Uterus (tissue), 3 donors: ENCODE measurements at regions not wholly inside any gene's neighbourhood (a gene's known extent, or its start where the extent isn't known, plus 50 kb on each side); places are given as distances from the start of the nearest gene placed in this dataset.

Experiments used
- DNase-seq, 2 donors: peaks; one replicate each; pipeline ENCODE4 v3.0.0-alpha.2; 2019 to 2020
- H3K27ac ChIP-seq, 2 donors: fragments of 200-600 bp; sonication (generic); 1 replicate in 1 of 2; 2 replicates in 1 of 2; pipeline ENCODE4 v1.5.1; 2016 to 2018
- H3K27me3 ChIP-seq, 2 donors: fragments of 200-600 bp; sonication (generic); one replicate each; pipeline ENCODE4 v1.5.1; 2018 to 2019; ENCODE audit warnings: control low read depth in 1 of 2
- H3K36me3 ChIP-seq, 2 donors: fragments of 200-600 bp; sonication (generic); one replicate each; pipeline ENCODE4 v1.5.1; 2019; ENCODE audit warnings: control low read depth in 1 of 2
- H3K4me1 ChIP-seq, 2 donors: fragments of 200-600 bp; sonication (generic); one replicate each; pipeline ENCODE4 v1.5.1; 2018 to 2019; ENCODE audit warnings: control low read depth in 1 of 2
- H3K4me3 ChIP-seq, 2 donors: fragments of 200-600 bp; sonication (generic); 1 replicate in 1 of 2; 2 replicates in 1 of 2; pipeline ENCODE4 v1.5.1; 2018 to 2019; ENCODE audit warnings: mild to moderate bottlenecking in 1 of 2
- H3K9me3 ChIP-seq, 2 donors: fragments of 200-600 bp; sonication (generic); one replicate each; pipeline ENCODE4 v1.5.1; 2019; ENCODE audit warnings: control low read depth in 1 of 2
- POLR2A ChIP-seq, 2 donors: fragments of 450-650 bp; IDR thresholded peaks; one replicate each; pipeline ENCODE4 v1.6.1; 2016; ENCODE audit warnings: antibody characterized with exemption in 2 of 2, mild to moderate bottlenecking in 1 of 2, moderate library complexity in 1 of 2
- intact Hi-C: fragments of 100-400 bp; cut with DNase I; formaldehyde crosslinking; loops from one replicate; pipeline ENCODE4 v1.15.1; 2023; ENCODE audit warnings: low total_unique reads
- TF ChIP-seq, protein P1 (sequence below), 4 experiments: fragments of 200-600 bp in 2 of 4; fragments of 450-650 bp in 2 of 4; sonication (generic) in 2 of 4; IDR thresholded peaks; one replicate each; pipeline ENCODE4 v1.5.1; 2016 to 2019; ENCODE audit warnings: antibody characterized with exemption in 4 of 4, mild to moderate bottlenecking in 2 of 4, moderate library complexity in 1 of 4
- donor health status: DM: yes; HTN: yes; CAD: no.

DNA sequence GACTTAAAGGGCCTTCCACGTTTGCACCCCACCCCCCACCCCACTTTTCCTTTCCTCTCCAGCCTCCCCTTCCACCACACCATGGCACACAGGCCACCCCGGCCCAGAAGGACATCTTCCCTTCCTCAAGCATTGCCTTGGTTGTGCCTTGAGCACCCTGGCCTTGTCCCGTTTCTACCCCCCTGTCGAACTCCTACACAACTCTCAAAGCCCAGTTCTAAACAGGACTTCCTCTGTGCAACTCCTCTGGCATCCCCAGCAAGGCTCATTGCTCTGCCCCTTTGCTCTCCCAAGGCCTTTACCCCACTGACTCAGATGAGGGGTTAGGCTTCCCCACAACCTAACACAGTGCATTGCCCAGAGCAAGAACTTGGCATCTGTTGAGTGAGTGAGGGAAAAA is 136.1 kb downstream of the HERPUD2 start:
- intact Hi-C loops, result no loop called here
- Histone ChIP-seq H3K27ac (no peak overlapping the region), H3K4me3 (no peak overlapping the region), H3K36me3 (no peaks in the 10 kb centered on the region), H3K27me3 (no peaks in the 10 kb centered on the region), H3K4me1 (no peaks in the 10 kb centered on the region), H3K9me3 (no peaks in the 10 kb centered on the region)
- no peak for DNase-seq
- TF ChIP-seq POLR2A (IDR thresholded peaks at IDR 0.05), result no peak
- TF ChIP-seq, protein P1, sequence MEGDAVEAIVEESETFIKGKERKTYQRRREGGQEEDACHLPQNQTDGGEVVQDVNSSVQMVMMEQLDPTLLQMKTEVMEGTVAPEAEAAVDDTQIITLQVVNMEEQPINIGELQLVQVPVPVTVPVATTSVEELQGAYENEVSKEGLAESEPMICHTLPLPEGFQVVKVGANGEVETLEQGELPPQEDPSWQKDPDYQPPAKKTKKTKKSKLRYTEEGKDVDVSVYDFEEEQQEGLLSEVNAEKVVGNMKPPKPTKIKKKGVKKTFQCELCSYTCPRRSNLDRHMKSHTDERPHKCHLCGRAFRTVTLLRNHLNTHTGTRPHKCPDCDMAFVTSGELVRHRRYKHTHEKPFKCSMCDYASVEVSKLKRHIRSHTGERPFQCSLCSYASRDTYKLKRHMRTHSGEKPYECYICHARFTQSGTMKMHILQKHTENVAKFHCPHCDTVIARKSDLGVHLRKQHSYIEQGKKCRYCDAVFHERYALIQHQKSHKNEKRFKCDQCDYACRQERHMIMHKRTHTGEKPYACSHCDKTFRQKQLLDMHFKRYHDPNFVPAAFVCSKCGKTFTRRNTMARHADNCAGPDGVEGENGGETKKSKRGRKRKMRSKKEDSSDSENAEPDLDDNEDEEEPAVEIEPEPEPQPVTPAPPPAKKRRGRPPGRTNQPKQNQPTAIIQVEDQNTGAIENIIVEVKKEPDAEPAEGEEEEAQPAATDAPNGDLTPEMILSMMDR (IDR thresholded peaks at IDR 0.05), result no peak

DNA sequence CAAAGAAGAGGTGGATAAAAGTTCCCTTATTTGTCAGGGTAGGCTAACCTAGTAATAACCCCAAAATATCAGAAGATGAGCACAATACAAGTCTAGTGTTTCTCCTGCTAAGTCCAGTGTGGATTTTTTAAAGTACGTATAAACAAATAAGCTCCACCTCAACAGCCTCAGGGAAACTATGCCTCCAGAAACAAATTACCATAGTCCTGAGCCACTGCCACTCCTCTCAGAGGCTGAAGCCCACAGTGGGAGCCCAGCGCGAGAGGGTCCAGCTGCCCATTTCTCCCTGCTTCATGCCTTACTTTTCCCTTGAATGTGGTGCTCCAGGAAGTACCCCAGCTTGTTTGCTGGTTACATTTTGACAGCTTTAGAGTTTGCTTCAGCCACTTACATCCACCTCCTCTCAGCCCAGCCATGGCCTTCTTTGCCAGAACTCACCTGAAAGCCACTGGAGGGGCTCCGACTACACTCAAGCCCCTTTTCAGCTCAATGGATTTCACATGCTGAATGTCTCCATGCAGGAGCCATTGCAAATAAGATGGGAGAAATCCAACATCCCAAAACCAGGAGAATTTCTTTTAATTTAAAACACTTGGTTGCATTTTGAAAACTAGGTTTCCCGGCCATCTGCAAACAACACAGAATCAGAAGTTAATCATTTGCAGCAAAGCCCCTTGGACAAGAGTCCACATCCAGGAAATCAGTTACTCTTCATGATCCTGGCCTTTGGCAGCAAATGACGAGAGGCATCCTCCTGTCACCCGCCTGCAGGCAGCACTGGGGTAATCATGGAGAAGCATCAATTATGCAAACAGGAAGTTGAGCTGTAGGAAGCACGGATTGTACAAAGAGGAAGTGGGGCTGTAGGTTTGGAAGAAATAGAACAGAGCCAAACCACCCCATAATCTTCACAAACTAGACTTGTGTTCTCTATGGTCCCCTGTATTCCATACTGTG is 138.1 kb downstream of the HERPUD2 start:
- DNase-seq, result no peak
- no peak for TF ChIP-seq POLR2A (IDR thresholded peaks at IDR 0.05)
- TF ChIP-seq, protein P1 (IDR thresholded peaks at IDR 0.05), result no peak
- no peaks in the 10 kb centered on the region for H3K27me3 ChIP-seq
- intact Hi-C loops, result no loop called here
- H3K4me3 ChIP-seq, result no peak overlapping the region
- no peaks in the 10 kb centered on the region for H3K9me3 ChIP-seq
- H3K36me3 ChIP-seq, result no peaks in the 10 kb centered on the region
- H3K4me1 ChIP-seq, result no peaks in the 10 kb centered on the region
- no peak overlapping the region for H3K27ac ChIP-seq

DNA sequence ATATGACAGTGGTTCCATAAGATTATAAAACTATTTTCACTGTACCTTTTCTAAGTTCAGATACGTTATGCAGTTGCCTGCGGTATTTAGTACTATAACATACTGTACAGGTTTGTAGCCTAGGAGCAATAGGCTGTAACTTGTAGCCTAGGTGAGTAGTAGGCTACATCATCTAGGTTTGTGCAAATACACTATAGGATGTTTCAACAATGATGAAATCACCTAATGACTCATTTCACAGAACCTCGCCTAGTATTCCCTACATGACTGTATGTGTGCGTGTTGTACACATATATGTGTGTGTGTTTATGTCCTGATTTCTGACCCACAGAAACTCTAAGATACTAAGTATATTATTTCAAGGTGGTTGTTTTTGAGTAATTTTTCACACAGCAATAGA is 139.0 kb downstream of the HERPUD2 start:
- no peaks in the 10 kb centered on the region for H3K4me1 ChIP-seq
- no peak for TF ChIP-seq POLR2A (IDR thresholded peaks at IDR 0.05)
- TF ChIP-seq, protein P1 (IDR thresholded peaks at IDR 0.05), result no peak
- H3K27ac ChIP-seq, result no peak overlapping the region
- H3K4me3 ChIP-seq, result no peak overlapping the region
- H3K27me3 ChIP-seq, result no peaks in the 10 kb centered on the region
- no peaks in the 10 kb centered on the region for H3K9me3 ChIP-seq
- H3K36me3 ChIP-seq, result no peaks in the 10 kb centered on the region
- DNase-seq, result no peak
- intact Hi-C loops, result no loop called here

DNA sequence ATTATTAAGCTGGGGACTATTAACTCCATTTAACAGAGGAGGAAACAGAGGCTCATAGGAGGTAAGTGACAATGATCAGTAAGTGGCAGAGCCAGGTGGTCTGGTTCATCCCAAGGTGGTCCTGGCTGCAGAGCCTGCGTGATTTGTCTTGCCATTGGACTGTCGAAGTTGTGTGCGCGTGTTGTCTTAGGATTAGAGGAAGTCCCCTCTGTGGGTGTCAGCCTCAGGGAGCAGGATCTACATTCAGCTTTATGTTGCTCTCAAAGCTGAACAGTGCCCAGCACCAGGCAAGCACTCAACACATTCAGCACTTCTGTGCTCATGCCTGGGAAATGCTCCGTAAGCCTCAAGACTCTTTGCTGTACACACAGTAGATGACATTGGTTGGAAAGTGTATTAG is 139.5 kb downstream of the HERPUD2 start:
- no peak for DNase-seq
- Histone ChIP-seq H3K36me3 (no peaks in the 10 kb centered on the region), H3K27me3 (no peaks in the 10 kb centered on the region), H3K4me1 (no peaks in the 10 kb centered on the region), H3K9me3 (no peaks in the 10 kb centered on the region), H3K27ac (no peak overlapping the region), H3K4me3 (no peak overlapping the region)
- intact Hi-C loops, result no loop called here
- TF ChIP-seq, protein P1 (IDR thresholded peaks at IDR 0.05), result no peak
- TF ChIP-seq POLR2A (IDR thresholded peaks at IDR 0.05), result no peak

DNA sequence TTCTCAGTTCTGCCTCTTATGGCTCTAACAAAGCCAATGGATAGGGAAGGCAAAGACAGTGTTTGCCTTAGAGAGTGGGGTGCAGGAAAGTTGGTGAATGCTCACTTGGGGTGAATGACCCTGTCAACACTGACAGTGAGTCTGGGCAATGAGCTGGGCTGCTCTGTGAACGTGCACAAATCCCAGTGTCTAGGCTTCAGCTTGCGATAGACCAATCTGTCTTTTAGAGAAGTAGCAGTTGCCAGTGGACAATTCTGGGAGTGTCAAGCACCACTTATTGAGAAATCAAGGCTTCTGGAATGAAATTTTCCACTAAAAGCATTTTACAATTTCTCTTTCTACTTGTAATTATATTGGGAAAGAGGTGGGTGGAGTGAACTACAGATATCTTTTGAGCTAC is 141.4 kb downstream of the HERPUD2 start:
- Histone ChIP-seq H3K36me3 (no peaks in the 10 kb centered on the region), H3K4me1 (no peaks in the 10 kb centered on the region), H3K27ac (no peak overlapping the region), H3K4me3 (no peak overlapping the region), H3K9me3 (no peaks in the 10 kb centered on the region), H3K27me3 (no peaks in the 10 kb centered on the region)
- TF ChIP-seq POLR2A (IDR thresholded peaks at IDR 0.05), result no peak
- TF ChIP-seq, protein P1 (IDR thresholded peaks at IDR 0.05), result no peak
- intact Hi-C loops, result no loop called here
- no peak for DNase-seq
